ENCODE measurements at regions not wholly inside any gene's neighbourhood (a gene's known extent, or its start where the extent isn't known, plus 50 kb on each side); places are given as distances from the start of the nearest gene placed in this dataset.
"Not testable (repeated sequence)": the region's sequence is repeated elsewhere in the genome, so short reads cannot be mapped to it uniquely, and the experiment has no call there.

DNA sequence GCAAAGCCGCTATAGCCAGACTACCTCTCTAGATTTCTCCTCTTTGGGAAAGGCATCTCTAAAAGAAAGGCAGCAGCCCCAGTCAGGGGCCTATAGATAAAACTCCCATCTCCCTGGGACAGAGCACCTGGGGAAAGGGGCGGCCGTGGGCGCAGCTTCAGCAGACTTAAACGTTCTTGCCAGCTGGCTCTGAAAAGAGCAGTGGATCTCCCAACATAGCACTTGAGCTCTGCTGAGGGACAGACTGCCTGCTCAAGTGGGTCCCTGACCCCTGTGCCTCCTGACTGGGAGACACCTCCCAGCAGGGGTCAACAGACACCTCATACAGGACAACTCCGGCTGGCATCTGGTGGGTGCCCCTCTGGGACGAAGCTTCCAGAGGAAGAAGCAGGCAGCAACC is 276.5 kb downstream of the CD109 start:
- DNase-seq = not testable (repeated sequence)

DNA sequence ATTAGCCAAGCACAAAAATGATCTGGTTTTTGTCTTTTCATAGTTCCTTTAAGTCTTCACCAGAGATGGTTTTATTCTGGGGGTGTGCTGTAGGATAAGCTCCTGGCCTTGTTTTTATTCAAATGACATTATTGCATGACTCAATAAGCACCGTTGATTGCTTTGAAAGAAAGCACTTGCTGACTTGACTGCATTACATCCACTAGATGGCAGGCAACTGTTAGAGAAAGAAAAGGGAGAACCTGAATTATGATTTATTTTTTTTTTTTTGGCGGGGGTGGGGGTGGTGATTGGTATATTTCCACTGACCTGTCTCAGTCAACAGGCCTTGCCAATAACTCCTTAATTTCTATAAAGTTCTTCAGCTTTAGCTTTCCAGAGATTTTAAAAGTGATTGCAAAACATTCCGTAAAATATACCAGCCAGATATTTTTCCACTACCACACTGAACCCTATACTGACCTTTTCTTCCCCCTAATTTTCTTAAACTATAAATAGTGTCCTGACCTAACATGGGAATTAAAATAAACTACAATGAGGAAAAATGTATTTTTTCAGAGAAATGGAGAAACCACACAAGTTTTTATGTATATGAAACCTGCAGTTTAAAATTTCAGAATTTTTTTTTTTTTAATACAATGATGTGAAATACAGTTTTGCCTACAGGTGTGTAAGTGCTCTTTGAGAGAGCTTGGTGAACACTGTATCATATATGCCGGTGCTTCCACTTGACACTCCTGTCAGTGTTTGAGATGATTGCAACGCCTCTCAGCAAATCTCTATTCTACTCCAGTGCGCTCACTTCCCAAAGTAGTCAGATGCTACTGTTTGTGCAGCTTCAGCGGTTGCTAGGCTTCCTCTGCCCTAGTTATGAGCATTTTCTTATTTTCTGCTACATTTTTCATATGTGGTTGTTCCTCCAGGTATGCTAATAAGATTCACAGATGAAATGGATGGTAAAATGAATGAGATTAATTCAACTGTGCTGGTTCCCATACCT is 274.3 kb downstream of the CD109 start:
- DNase-seq = peak; percentile 37

DNA sequence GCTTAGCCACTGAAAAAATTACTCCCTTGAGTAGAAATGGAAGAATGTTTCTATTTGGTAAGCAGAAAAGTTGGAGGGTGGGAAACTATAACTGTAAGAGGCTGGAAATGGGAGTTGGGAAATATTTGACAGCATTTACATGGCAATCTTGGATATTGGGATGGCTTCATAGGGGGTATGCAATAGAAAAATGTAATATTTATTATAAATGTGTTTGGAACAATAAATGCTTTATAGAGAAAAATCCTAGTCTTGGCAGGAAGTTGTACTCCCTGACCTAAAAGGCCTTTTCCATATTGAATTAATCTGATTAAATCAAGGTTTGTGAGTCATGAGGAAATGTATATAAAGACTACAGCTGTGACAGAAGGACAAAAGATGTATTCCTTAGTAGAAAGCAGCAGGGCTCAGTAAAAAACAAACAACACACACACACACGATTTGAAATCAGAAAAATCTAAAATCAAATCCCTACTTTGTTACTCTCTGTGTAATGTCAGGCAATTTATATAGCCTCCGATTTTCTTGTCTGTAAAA is 272.3 kb downstream of the CD109 start:
- DNase-seq = no peak

DNA sequence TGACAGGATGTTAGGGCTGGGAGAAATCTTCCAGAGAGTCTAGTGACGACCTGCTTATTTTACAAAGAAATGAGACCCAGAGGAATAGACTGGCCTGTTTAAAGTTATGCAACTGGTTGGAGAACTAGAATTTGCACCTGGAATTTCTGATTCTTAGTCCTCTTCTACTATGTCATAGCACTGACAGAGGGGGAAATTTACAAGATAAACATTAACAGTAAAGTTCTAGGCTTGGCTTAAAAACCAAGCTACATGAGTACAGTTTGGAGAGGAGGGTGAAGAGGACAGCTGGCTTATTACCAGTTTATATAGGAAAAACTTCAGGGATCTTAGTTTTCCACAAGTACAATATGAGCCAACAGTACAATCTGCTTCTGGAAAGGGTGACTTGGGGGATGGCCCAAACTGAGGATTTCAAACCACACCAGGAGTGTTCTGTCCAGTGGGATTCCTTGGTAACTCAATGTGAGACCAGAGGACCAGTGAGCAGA is 269.6 kb downstream of the CD109 start:
- no peak for DNase-seq

DNA sequence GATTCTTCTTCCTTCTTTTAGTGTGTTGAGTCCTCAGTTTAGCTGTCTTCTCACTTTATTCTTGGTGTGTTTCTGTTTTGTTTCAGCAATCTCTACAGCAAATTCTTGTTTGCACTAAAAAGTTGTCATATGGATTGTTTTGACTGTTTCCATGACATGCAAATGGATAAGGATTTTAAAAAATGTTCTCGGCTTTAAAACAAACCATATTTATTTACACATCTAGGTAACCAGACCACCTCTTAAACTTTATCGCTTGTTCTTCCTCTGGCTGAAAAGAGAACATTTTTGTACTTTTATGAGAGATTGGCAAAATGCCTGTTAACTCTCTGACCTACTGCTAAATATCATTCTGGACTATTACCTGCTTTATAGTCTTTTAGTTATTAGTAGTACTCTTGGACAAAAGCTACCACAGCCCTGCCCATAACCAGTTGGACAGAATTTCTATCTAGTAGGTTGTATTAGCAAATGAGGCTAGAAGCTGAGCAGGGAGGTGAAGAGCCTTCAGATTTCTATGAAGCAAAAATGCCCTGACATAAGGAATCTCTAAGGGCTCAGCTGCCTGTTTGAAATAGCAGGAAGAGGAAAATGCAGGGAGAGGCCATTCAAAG is 268.3 kb downstream of the CD109 start:
- no peak for DNase-seq

DNA sequence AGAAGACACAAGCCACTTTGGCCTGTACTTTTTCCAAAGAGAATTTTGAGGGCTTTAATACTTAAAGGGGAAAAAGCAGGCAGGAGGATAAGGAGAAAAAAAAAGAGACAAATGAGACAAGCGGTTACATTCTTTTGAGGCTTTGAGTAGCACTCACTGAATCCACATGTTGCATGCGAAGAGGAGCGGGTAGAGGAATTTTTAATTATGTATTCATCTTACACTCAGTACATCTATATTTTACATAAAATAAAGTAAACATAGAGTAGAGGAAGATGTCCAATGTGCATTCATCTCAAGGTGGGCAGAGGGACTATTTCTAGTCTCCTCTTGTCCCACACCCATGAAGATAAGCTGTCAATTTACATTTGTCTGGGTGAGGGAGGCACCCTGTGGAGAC is 266.9 kb downstream of the CD109 start:
- no peak for DNase-seq

DNA sequence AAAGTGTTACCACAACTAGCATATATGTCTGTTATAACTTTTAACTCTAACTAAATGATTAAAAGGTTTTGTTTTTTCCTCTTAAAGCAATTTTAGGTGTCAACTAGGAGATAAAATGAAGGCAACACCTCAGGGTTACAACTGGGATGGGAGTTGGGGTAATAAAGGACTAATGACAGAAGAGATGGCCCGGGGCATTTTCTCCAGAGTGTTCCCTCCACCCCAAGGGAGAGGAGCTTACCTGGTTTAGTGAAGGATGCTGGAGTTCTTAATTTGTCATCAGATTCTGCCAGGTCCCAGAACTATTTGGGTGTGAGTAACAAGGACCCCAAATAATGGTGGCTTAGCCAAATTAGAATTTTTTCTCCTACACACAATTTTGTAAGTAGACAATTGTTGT is 260.3 kb downstream of the CD109 start:
- no peak for DNase-seq

DNA sequence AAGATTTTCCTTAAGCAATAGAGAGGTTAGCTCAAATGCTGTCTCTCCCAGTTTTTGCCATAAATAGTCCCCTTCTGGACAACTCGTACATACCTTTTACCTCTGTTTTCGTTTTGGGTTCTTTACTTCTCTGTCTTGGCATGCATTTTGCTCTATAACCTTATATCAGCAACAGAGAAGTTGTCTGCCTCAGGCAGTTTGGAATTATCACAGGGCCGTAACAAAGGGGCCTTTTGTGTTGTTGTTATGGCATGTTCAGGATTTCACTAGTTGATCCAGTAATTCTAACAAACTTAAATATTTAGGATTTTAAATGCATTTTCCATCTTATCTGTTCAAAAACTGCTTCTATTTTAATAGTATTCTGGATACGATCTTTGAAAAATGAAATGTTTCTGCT is 259.8 kb downstream of the CD109 start:
- DNase-seq = no peak

DNA sequence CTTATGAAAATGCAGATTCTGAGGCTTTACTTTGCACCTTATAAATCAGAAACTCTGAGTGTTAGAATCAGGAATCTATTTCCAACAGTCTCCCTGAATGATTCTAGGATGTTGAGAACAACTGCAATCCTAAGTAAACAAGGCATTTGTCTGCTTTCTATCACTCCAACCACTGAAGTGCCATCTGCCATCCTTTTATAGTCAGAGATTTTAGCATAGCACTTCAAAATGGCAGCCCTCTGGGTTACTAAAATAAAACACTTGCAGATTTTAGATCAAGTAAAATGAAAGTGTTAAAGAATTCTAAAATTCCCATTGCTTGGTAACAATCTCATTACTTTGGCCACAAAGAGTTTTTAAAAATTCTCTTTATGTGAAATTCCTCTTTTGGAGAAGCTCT is 258.9 kb downstream of the CD109 start:
- no peak for DNase-seq

DNA sequence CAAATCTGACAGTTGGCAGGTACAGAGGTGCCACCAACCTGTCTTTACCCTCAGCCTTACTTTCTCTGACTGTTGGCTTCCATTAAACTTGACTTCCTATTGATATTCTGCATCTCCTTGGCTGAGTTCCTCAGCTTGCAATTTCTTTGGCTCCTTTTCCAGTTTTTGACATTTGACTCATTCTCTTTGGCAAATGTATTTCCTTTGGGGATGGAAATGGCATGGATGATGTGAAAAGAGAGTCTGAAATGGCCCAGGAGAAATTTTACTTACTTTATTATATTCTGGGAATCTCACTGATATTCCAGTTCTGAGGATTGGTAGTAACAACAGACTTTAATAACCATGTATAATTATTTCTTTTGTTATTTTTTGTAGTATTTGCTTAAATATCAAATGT is 255.2 kb downstream of the CD109 start:
- no peak for DNase-seq

DNA sequence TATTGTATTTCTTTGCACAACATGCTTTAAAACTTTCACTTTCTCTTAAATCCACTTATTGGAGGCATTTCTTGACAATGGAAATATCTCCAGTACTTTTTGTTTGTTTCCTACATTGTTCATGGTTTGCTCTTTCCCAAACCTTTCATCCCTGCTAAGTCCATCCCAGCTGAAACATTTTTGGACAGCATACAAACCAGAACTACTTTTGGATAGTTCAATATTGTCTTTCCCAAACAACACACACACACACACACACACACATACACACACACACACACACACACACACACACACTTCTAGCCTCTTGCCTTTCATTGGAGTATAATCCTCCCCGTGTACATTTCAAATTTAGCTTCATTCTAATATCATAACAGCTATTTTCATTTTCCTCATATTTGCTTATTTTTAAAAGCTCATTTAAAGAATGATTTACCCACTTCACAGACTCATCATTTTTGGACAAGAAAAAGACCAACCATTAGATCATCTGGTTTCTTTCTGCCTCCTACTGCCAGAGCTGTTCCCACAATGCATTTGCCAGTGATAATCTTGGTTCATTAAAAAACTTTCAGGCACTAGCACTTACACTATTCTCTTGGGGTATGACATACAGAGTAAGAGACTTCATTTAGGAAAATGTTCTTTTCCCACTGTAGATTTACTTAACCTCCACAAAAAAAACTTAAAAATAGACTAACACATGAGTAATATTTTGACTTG is 248.1 kb downstream of the CD109 start:
- no peak for DNase-seq

DNA sequence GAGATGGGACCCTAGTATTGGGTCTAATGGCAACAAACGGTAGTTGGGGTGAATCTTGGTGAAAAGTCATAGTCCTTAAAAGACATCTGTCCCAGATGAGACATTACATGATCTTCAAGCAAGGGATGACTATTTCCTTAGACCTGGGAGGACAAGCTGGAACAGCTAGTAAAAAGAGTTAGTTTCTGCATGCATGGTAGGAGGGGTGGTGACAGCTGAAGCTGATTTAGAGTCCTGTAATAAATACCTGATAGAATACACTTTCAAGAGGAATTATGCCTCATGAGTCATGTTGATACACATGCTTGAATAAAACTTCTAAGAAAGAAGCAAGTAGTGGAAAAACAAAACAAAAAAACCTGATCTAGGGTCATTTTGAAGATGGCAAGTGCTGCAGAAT is 247.4 kb downstream of the CD109 start:
- no peak for DNase-seq

DNA sequence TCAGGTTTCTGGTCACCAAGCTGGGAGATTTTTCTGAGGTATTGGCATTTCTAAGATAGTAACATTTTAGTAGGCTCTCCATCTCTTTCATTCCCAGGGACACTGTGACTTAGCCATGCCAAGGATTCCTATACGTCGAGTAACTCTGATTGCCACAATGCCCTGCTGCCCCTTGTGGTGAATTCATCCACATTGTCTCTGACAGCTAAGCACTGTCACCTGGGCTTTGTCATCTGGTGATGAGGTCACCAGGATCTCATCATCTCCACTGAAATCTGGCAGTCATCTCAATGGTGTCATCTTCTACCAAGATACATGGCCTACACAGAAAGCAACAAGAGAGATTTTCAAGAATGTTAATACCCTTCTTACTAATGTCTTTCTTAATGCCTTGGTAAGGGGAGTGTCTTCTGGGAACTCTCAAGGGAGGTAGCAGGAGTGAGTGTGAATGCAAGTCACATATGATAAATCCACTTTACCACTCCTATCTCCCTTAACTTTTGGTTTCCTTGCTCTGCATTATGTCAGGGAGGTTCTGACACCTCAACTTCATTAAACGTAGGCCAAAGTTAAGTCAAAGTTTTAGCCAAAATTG is 246.7 kb downstream of the CD109 start:
- DNase-seq = no peak

DNA sequence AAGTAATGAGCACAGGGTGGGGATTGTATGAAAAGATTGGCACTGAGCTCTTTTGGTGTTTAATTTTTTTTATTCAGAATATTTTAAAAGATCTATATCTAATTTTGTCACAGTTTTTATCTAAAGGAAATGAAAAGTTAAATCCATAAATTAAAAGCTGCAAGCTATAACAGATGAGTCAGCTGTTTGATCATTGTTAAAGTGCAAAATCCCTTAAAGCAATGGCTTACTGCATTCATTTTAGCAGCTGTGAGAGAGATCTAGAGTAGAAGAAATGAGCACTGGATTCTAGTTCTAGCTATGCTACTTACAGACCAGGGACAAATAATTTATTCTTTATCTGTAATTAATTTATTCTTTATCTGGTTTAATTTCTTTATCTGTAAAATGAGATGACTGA is 245.9 kb downstream of the CD109 start:
- no peak for DNase-seq

DNA sequence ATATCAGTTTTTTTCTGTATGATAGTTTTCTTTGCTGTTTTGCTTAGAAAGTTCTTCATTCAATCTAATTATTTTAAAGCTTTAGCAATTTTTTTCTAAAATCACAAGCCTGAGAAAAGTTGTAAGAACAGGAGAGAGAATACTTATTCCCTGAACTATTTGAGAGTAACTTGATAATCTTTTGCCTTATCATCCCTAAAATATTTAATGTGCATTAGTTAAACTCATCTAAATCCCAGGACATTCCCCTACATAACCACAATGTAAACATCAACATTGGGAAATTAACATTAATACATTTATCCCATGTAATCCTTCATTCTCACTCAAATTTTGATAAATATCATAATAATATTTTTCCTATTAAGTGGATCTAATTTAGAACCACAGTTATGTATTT is 241.8 kb downstream of the CD109 start:
- no peak for DNase-seq

DNA sequence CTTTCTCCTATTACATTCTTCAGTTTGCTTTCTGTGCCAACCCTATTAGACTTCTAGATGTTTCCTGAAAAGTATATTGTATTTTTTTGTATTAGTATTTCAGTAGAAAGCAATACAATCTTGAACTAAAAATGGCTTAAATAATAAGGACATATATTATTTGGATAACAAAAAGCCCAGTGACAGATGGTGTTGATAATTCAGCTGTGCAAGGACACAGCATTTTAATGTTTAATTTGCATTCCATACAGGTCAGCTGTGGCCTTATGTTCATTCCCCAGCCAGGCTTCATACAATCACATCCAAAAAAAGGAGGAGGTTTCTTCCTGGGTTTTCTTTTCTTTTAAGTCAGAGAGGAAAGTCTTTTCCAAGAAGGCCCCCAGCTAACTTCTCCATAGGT is 236.9 kb downstream of the CD109 start:
- peak; percentile 60 for DNase-seq

DNA sequence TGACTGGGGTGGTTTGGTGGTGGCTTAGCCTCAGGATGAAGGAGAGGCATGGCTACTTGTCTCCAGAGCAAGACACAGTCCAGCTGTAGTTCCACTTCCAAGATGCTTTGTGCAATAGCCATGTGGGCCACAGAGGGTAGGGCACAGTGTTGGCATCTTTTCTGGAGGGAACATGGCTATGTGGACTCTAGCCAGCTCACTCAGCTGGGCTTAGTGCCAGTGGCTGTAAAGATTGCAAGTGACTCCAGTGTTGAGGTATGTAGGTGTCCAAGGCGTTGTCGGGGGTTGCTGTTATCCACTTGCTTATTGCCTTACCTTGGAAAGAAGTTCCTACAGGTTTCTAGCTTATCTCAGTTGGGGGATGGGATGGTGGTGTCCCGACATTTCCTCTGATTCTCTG is 233.4 kb downstream of the CD109 start:
- no peak for DNase-seq

DNA sequence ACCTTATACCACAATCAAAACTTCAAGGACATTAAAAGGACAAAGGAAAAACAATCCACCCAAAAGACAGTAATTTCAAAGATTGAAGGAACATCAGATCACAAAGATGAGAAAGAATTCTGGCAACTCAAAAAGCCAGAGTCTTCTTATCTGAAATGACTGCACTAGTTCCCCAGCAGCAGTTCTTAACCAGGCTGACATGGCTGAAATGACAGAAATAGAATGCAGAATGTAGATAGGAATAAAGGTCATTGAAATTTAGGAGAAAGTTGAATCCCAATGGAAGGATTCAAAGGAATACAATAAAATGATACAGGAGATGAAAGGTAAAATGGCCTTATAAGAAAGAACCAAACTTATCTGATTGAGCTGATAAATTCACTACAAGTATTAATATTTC is 231.4 kb downstream of the CD109 start:
- no peak for DNase-seq

DNA sequence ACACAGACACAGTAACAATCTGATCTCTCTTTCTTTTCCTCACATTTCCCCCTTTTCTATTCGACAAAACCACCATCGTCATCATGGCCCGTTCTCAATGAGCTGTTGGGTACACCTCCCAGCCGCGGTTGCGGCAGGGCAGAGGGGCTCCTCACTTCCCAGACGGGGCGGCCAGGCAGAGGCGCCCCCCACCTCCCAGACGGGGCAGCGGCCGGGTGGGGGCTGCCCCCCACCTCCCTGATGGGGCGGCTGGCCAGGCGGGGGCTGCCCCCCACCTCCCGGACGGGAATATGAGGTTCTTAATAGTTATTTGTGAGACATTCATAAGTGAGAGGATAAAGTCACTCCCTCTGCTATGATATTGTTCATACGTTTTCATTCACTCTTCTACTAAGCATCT is 229.7 kb downstream of the CD109 start:
- DNase-seq = not testable (repeated sequence)

DNA sequence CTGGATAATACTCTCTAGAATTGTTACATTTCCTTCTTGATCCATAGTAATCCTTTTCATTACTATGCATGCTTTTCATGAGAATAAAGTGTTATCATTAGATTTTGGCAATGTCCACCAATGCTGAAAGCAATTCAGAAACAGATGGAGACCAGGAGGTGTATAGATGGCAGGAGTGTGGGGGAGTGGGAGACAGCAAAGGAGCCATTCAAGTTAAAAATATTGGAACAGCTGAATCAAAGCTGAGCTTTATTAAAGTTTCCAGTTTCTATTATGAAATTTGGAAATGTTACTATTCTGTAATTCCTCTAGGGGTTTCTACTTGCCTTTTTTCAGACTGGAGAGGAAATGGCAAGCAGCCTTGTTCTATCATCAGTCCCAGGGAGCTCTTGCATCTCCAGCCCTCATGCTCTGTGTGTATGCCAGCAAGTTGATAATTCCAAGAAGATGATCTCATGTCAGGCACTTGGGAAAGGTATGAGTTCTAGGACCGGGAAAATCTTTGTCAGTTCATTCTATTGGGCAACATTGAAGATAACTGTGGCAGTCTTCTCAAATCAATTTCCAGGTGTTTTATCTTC is 228.0 kb downstream of the CD109 start:
- DNase-seq = no peak

DNA sequence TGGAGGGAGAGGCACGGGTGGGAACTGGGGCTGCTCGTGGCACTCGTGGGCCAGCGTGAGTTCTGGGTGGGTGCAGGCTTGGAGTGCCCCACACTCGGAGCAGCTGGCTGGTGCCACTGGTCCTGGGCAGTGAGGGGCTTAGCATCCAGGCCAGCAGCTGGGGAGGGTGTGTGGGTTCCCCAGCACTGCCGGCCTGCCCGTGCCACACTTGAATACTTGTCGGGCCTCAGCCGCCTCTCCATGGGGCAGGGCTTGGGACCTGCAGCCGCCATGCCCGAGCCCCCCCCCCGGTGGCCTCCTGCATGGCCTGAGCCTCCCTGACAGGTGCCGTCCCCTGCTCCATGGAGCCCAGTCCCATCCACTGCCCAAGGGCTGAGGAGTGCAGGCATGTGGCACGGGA is 207.2 kb downstream of the CD109 start:
- no peak for DNase-seq

DNA sequence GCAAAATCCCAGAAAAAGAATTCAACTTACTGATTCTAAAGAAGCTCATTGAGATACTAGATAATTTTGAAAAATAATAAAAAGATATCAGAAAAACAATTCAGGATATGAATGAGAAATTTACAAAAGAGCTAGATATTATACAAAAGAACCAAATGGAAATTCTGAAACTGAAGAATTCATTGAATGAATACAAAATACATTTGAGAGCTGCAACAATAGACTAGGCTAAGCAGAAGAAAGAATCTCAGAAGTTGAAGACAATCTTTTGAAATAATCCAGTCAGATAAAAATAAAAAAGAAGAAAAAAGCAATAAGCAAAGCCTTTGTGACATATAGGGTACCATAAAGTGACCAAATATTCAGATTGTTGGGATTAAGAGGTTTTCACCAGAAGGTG is 206.0 kb downstream of the CD109 start:
- DNase-seq = no peak

DNA sequence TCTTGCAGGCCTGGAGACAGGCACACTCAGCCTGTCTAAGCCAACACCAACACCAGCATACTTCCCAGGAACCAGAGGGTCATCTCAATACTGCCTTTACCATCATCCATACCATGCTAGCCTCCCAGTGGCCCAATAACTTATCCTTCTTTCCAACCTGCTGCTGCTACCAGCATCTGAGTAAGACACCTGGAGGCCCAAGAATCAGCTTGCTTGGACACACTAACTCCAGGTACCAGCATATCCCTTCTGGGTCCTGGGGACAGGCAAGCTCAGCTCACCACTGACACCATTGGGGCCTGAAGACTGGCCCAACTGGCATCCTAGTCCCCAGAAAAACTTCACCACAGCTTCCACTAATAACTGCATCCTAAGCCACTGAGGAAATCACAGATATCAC is 205.3 kb downstream of the CD109 start:
- DNase-seq = no peak

Data from NCI-H1694 (cell line).